ENCODE measurements at regions not wholly inside any gene's neighbourhood (a gene's known extent, or its start where the extent isn't known, plus 50 kb on each side); places are given as distances from the start of the nearest gene placed in this dataset.
A peak's percentile ranks its signal among the peaks of the same experiment; 100 is the strongest.

- no peak for DNase-seq
Measured at GRCh38 chr18:77668219-77668618, 418.6 kb downstream of the GALR1 start.

DNA sequence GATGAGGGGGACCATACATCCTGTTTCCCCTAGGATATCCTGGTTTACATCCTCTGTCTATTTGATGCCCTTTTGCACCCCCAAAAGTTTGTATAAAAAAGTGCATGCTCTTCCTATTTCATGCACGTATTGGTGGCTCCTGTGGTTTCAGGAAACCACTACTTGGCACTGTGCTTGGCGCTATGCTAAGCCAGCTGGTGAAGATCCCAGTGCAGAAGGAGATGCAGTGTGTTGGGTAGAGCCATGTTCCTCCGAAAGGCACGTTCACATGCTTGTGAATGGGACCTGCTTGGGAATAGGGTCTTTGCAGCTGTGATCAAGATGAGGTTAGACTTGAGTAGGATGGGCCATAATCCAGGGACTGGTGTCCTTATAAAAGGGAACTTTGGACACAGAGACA, 419.7 kb downstream of the GALR1 start:
- no peak for DNase-seq

DNA sequence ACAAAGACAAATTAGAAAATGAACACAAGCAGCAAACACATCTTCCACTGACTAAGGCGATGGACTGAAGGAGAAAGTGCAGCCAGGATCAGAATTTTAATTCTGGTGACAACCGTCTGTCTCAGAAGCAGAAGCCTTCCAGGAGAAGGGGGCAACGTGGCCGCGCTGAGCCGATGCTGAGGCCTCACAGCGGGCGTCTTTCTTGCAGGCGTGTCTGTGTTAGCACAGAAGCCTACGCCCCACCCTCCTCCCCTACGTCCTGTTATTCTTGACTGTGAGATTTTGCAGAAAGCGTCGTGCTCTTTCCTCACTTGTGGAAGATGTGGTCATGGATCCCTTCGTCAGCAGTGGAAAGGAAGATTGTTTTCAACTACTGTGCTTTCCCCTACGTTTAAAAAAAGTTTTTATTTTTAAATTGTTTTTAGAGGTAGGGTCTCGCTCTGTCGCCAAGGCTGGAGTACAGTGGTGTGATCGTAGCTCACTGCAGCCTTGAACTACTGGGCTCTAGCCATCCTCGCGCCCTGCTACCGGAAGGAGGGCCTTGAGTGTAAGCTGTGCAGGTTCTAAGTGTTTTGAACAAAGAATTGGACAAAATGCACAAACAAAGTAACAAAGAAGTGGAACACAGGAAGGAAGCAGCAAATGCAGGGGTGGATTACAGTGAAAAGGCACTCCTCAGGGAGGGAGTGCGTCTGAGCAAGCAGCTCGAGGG, 422.0 kb downstream of the GALR1 start:
- DNase-seq, result no peak

GRCh38 chr18:77676910-77677309, 427.3 kb downstream of the GALR1 start:
- DNase-seq, result no peak

DNA sequence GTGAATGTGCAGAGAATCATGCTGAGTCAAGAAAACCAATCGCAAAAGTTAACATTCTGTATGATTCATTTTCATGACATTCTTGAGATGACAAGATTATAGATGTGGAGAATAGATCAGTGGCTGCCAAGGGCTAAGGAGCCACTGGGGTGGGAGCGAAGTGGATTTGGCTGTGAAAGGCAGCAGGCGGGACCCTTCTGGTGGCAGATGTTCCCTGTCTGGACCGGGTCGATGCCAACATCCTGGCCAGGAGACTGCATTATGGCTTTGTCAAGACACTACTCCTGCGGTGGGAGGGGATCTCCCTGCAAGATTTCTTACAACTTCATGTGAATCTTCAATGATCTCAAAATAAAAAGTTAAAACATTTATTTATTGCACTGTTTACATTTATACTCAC, 427.9 kb downstream of the GALR1 start:
- no peak for DNase-seq

DNA sequence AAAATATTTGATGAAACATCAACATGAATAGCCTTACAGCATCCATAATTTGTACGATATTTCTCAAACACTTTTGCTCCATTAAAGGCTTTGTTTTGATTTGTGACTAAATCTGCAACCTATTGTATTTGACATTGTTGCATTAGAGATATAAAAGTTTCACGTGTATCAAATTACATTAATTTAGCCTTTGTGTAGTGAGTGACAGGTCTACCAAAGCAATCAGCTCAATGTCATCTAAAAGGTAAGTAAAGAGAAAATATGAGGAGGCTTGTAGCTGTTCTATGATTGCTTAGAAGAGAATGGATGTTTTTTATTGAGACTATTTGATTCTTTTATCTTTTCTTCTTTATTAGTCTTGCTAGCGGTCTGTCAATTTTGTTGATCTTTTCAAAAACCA, 430.2 kb downstream of the GALR1 start:
- no peak for DNase-seq

DNA sequence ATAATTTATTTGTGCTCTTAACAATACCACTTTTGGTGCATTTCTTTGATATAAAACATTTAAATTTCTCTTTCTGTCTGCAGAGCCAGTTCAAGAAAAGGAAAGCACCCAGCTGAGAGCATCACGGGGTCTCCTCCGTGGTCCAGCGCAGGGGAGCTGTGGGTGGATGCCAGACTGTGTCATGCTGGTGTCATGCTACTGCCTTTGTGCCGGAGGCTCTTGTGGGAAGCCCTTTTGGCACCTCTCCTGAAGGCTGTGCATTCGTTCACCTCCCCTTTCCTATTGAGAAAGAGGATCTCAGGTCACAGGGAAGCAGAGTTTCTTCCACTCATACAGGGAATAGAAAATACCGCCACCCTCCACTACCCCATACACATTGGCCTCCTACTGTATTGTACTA, 450.4 kb downstream of the GALR1 start:
- DNase-seq, result no peak

DNA sequence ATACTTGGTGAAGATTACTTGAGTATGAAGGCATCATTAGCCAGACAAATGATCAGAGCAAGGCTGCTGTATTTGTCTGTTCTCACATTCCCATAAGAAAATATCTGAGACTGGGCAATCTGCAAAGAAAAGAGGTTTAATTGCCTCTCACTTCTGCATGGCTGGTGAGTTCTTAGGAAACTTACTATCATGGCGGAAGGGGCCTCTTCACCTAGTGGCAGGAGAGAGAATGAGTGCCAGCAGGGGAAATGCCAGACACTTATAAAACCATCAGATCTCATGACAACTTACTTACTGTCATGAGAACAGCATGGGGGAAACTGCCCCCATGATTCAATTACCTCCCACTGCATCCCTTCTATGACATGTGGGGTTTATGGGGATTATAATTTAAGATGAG, 452.3 kb downstream of the GALR1 start:
- no peak for DNase-seq

GRCh38 chr18:77702686-77703085, 453.0 kb downstream of the GALR1 start:
- DNase-seq, result peak; percentile 74

DNA sequence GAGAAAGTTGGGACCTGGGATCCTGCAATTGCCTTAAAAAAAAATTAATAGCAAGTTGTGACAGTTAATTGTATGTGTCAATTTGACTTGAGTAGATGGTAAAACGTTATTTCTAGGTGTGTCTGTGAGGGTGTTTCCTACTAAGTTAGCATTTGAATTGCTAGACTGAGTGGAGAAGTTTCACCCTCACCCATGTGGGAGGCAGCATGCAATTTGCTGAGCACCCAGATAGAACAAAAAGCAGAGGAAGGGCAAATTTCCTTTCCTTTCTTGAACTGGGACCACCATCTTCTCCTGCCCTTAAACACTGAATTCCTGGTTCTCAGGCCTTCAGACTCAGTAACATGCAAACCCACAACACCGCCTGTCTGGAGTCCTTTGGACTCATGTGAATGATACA, 455.7 kb downstream of the GALR1 start:
- DNase-seq, result no peak

- DNase-seq, result no peak
Measured at GRCh38 chr18:77708826-77709506, 459.3 kb downstream of the GALR1 start.

DNA sequence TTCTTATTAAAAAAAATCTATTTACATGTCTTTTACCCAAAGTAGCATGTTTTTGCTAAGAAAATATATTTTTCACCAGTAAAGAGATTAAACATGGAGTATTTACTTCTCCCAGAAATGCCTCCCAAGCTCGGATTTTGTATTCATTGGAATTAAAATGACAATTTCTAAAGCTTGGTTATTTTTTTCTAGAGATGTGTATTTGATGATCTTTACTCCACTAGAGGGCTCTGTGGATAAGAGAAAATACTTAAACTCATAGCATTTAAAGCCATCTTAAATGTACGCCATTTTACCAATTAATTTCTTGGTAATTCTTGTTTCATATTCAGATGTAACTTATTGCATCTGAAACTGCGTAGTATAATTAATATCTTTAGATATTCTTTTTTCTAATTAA, 461.4 kb downstream of the GALR1 start:
- DNase-seq, result no peak

- no peak for DNase-seq
Measured at GRCh38 chr18:77714716-77715115, 465.1 kb downstream of the GALR1 start.

DNA sequence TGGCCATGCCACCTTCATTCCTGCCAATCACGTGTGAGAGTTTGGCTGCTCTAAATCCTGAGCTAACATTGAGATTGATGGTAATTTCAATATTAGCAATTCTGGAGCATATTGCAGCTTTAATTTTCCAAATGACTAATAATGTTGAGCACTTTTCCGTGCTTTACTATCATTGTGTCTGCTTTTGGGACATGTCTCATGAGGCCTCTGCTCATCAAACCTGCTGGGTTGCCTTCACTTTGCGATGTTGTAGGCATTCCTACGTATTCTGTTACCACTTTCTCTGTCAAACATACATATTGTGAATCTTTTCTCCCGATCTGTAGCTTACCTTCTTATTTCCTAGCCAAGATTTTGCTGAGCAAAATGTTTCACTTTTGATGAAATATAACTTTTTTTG, 466.6 kb downstream of the GALR1 start:
- no peak for DNase-seq

- no peak for DNase-seq
Measured at GRCh38 chr18:77733292-77733903, 483.8 kb downstream of the GALR1 start.

GRCh38 chr18:77736842-77737241, 487.2 kb downstream of the GALR1 start:
- no peak for DNase-seq

DNA sequence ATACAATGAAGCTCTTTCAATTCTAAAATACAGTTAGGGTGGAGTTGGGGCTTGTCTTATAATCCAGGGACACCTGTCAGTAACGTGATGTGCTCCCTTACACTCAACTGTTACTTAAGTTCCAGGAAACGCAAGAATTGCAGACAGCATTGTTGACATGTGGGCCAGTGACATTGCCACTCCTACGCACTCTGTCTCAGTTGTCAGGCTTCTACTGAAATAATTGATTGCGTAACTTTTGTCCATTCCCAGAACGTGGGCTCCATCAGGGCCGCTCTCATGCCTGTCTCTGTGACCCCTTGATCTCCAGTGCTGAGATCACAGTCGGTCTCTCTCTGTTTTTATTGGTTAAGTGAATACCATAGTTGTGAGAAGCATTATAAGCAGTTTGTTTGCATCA, 487.8 kb downstream of the GALR1 start:
- DNase-seq, result no peak

- DNase-seq, result peak; percentile 19
Measured at GRCh38 chr18:77749089-77749488, 499.4 kb downstream of the GALR1 start.

DNA sequence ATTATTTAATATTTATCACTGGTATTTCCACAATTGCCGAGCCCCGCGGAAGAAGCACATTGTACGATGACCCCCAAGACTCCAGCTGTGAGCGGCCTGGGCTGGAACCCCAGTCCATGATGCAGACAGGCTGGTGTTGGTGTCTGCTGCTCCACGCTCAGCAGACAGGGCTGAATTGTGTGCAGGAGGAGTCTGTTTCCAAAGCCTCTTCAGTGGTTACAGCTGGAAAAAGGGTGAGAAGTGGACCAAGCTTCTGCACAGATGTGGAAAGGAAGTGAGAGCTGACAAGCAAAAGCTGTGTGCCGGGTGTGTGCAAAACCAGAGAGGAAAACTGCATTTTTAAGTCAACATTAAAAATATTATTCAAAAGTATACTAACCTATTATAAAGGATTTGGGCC, 500.4 kb downstream of the GALR1 start:
- DNase-seq, result no peak

DNA sequence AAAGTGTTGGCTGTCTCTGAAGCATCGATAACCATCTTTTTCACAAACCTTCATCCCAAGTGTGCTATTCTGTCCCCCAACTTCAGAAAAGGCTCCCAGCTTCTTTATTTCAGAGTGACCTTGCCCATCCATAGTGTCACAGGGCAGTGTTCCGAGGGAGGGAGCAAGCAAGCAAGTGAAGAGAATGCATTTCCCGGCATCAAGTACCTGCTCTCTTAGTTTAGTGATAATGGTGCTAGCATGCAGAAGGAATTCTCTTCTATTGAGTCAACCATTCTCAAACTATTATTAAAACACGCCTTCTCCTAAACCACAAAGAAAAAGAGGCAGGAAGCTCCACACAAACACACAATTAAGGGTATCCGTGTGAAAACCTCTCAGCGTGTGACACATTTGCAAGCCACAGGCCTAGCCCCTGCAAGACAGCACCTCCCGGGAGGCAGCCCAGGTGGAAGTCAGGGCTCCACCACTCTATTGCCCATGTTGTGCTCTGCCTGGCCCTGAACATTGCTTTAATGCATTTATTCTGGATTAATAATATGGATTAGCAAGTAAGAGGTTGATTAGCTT, 504.9 kb downstream of the GALR1 start:
- DNase-seq, result peak; percentile 17

- no peak for DNase-seq
Measured at GRCh38 chr18:77755187-77755586, 505.5 kb downstream of the GALR1 start.

GRCh38 chr18:77761332-77761731, 511.7 kb downstream of the GALR1 start:
- no peak for DNase-seq

GRCh38 chr18:77762014-77762413, 512.4 kb downstream of the GALR1 start:
- DNase-seq, result no peak

- DNase-seq, result no peak
Measured at GRCh38 chr18:77762642-77763041, 513.0 kb downstream of the GALR1 start.

All from COR-L47 (cell line).